Myocyte (in vitro differentiated cells): ENCODE measurements at regions not wholly inside any gene's neighbourhood (a gene's known extent, or its start where the extent isn't known, plus 50 kb on each side); places are given as distances from the start of the nearest gene placed in this dataset.
"Not testable (repeated sequence)": the region's sequence is repeated elsewhere in the genome, so short reads cannot be mapped to it uniquely, and the experiment has no call there.

Source experiments
- DNase-seq: peaks from one replicate; pipeline ENCODE4 v3.0.0-alpha.2; 2012; ENCODE audit warnings: low read depth

DNA sequence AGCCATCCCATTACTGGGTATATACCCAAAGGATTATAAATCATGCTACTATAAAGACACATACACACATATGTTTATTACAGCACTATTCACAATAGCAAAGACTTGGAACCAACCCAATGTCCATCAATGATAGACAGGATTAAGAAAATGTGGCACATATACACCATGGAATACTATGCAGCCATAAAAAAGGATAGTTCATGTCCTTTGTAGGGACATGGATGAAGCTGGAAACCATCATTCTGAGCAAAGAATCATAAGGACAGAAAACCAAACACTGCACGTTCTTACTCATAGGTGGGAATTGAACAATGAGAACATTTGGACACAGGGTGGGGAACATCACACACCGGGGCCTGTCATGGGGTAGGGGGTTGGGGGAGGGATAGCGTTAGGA is 60.3 kb upstream of the NMU start:
- DNase-seq, result not testable (repeated sequence)

DNA sequence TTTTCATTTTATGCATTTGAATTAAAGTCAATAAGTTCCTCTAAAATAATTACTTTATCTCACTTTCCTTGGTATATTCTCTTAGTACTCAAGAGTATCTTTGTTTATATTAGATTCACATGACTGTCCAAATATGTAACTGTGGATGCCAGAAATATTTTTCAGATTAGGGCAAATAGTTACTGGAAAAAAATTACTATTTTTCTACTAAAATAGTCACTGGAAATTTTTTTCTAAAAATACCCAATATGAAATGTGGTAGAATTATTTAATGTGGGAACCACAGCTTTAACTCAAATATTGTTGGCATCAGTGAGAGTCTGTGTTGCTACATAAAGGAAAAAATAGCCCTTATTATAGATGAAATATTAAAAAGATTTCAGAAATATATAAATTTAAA is 70.4 kb upstream of the NMU start:
- DNase-seq, result no peak

DNA sequence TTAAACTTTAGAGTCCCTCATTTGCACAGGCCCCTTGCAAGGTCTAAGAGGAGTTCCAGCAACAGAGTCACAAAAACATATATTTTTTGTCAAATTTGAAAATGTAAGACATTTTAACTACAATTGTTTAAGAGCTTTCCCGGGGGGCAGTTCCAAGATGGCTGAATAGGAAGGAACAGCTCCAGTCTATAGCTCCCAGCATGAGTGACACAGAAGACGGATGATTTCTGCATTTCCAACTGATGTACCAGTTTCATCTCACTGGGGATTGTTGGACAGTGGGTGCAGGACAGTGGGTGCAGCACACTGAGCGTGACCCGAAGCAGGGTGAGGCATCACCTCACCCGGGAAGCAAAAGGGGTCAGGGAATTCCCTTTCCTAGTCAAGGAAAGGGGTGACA is 71.4 kb upstream of the NMU start:
- DNase-seq, result no peak

DNA sequence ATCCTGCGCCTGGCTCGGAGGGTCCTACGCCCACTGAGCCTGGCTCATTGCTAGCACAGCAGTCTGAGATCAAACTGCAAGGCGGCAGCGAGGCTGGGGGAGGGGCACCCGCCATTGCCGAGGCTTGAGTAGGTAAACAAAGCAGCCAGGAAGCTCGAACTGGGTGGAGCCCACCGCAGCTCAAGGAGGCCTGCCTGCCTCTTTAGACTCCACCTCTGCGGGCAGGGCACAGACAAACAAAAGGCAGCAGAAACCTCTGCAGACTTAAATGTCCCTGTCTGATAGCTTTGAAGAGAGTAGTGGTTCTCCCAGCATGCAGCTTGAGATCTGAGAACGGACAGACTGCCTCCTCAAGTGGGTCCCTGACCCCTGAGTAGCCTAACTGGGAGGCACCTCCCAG is 71.9 kb upstream of the NMU start:
- DNase-seq, result not testable (repeated sequence)

DNA sequence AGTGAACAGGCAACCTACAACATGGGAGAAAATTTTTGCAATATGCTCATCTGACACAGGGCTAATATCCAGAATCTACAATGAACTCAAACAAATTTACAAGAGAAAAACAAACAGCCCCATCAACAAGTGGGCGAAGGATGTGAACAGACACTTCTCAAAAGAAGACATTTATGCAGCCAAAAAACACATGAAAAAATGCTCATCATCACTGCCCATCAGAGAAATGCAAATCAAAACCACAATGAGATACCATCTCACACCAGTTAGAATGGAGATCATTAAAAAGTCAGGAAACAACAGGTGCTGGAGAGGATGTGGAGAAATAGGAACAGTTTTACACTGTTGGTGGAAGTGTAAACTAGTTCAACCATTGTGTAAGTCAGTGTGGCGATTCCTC is 76.7 kb upstream of the NMU start:
- DNase-seq, result not testable (repeated sequence)

DNA sequence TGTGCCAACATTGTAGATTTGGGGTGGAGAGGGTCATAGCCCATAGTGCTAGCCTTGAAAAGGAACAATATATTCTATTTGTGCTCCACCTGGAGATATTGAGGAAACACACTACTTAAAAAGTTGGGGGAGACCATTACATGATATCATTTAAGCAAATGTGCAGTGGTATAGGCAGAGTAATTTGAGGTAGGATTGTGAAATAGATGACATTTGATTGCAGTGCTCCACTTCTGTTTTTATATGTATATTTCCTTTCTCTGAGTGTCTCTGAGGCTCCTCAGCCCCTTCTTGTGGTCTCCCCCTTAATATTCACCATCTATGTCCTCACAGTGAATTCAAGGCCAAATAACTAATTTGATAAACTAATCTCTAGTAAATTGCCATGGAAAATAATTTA is 85.6 kb upstream of the NMU start:
- no peak for DNase-seq

DNA sequence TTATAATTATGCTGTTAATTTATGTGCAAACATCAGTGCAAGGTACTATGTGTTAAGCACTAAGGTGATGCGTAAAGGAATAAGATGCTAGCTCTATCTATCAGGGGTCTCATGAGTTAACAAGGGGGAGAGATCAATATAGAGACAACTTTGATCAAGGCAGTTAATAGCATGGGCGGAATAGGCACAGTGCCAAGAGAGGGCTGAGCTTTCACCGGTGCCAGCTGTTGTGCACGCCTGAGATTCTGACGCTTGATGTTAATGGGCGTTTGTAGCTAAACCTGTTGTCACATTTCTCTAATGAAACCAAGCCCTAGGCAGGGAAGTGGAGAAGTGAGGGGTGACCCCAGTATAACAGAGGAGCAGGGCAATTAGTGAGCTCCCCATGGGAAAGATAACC is 86.0 kb upstream of the NMU start:
- DNase-seq, result no peak

DNA sequence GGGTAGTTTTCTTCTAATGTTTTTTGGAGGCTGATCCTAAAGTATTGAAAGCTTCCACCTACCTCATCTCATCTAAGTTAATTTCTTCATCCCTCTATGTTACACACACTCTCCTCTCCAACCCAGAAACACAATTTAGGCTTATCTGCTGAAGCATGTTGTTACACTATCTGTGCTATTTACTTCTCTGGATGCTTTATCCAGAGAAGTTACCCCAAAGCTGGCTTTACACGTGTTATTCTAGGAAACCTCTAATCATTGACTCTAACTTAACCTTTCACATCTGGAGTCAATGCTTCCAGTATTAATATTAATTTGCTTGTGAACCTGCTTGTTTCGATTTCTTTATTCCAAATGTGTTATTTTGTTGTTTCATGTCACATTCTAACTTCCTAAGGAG is 87.3 kb upstream of the NMU start:
- no peak for DNase-seq

DNA sequence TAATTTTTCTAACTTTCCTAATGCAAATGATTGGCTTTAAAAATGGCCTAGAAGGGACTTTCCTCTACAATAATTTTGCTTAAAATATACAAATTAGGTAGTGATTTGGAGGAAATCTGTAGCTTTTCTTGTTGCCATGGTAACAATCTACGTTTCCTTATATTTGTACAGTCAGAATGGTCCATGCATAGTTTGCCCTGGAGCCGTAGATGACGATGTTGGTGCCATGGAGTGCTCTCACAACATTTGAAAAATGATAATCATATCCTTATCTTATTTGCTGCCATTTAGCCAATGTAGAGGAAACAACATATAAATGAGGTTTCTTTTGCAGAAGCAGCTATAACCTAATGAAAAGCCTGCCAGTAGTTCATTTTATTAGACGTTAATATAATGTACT is 89.0 kb upstream of the NMU start:
- no peak for DNase-seq

DNA sequence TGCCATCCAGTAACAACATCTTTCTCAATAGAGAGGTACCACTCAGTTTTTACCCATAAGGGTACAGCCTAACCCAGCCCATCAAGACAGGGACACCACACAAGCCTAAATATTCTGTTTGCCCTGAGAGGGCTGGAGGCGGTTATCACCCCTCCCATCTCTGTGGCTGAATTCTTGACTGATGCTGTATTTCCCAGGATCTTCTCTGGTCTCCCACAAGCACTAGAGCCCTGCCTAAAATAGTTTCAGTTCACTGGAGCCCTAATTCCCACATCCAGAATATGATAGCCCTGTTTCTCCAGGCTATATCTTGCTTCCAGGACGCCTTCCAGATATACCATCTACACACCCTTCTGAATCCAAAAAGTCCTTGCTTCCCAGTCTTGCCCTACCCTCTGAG is 91.6 kb upstream of the NMU start:
- DNase-seq, result peak; percentile 91

DNA sequence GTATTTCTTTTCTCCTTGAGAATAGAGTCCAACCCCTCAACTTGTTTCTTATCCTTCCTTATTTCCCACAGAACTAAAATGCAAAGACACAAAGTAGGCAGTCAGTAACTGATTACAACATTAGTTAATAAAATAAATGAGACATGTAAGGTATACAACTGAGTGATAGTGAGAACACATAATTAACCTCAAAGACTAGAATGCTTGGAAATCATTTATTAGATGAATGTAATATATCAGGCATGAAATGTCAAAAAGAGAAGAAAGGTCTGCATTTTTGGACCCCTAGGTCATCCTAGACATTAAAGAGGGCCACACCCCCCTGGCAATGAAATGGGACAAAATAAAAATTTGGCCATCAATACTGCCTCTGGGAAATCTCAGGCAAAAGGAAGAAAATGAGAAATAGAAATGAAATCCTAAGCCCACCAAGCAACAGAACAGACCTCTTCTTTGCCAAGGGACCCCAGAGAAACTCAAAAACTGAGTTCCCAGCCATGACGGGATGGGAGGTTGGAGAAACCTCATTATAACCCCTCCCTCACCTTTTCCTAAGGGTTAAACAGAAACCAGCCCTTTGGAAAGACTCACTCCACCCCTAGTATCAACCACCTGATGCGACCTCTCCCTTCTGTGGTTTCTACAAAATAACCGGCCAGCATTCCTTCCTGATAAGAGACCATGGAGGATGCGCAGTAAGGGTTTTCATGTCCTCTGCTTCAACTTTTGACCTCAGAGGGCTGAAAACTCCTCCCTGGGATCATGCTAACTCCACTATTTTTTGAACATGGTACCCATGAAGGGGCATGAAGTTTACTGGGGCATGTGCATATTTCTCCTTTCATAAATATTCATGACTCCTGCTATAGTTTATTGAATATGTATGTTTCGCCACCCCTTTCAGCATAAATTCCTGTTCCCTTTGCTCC is 90.0 kb upstream of the EXOC1L start:
- DNase-seq, result peak; percentile 60

DNA sequence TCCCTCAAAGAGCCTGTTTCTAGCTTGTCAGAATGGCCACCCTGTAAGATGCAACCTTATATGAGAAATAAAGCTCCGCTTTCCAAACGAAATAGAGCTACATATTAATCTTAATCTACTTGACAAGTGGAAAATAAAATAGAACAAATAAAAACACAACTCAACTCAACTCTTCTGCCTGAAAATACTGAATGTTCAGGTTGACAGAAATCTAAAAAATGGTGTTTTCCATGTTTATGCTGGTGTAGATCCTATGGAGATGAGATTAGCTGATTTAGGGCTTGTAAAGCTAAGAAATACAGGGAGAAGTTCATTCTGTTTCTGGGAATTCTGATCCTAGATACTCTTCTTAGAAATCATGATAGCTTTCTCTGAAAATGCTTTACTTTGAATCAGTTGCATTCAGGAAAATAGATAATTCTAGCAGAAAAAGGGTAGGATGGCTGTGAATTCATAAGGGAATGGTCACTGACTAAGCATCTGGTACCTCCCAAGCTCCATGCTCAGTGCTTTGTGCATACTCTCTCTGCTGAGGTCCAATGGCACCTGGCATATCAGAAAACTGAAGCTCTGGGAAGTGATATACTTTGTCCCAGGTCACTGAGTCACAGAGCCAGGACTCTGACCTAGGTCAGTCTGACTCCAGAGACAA is 89.2 kb upstream of the EXOC1L start:
- no peak for DNase-seq

DNA sequence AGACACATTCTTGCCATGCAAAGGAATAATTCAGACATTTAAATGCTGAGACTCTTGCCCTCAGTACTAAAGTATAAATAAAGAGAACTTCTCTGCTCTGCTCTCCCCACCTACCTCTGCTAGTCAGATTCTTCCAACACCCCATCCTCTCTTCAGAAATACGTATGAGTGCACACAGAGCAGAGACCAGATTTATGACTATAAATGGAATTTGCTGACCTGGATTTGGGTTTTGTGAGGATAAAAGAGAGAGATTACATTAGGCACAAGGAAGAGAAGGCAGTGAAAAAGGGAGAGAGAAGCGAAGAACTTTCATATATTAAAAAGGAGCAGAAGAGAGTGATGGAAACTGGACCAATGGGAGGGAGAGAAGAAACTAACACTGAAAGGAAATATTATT is 87.6 kb upstream of the EXOC1L start:
- no peak for DNase-seq

DNA sequence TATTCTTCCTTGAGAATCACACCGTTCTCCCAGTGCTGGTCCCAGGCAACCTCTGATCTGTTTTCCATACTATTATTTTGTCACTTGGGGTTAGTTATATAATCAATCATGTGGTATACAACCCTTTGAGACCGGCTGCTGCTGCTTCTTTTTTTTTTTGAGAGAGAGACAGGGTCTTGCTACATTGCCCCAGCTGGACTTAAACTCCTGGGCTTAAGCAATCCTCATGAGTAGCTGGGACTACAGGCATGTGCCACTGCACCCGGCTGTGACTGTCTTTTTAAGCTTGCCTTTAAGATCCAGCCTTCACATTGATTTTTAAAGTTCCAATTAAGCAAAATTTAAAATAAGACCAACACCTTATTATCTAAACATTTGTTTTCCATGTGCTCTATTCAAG is 86.7 kb upstream of the EXOC1L start:
- DNase-seq, result no peak

DNA sequence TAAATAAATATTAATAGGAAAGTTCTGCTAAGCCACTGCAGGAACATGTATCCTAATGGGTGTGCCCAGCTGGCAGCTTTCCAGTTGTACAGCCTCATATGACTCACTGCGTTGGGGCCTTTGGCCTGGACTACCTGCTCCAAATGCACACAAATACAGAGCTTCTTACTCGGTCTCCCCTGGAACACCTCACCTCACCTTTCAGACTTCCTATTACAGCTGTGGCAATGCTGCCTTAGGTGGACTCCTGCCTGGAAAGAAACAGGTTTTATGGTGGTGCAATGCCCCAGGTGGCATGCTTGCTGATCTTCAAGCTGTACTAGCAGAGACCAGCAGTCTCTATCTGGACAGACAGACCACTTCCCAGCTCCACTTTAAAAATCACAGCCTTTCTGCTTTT is 85.7 kb upstream of the EXOC1L start:
- DNase-seq, result peak; percentile 52

DNA sequence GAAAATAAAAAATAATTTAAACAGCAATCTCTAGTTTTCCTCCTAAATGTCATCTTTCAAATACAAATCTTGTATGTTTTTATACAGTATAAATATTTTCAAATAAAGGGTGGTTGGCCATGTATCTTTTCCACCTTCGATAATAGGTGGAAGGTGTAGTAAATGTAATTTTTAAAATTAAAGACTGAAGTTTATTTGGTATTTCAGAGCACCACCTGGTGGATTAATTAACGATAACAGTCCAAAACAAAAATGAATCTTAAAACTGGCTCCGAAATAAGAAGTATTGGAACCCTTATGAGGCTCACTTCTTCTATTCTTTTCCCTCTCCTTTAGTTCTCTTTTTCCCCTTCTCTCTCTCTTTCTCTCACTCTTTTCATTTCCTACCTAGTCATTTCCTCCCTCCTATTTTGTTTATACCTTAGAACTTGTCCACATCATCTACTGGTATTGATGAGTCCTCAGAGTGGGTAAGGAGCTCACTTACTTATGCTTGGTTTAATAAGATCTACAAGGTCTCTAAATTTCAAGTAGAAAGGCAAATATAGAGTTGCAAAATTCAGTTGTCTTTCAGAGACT is 82.9 kb upstream of the EXOC1L start:
- DNase-seq, result no peak

DNA sequence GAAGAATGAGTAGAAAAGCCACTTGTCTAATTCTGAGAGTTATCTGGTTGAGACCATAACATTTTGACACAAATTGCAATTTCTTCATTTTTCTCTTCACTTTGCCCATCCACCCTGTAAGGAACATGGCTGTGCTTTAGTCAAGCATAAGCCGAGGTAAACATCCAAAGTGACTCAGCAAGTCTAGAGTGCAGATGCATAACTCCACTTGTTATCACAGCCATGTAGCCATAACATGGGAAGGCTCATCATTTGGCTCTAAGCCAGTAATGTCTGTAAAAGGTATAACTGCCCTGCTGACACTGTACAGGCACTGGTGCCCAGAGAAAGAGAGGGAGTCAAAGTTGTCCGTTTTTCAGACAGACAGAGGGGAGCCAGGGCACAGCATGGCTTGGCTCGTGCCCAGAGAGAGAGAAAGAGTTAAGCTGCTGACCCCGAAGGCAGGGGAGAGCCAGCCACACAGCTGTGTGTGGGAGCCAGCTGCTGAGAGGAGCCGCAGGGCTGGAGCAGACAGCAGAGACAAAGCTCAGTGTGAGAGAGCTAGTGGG is 76.9 kb upstream of the EXOC1L start:
- peak; percentile 44 for DNase-seq

DNA sequence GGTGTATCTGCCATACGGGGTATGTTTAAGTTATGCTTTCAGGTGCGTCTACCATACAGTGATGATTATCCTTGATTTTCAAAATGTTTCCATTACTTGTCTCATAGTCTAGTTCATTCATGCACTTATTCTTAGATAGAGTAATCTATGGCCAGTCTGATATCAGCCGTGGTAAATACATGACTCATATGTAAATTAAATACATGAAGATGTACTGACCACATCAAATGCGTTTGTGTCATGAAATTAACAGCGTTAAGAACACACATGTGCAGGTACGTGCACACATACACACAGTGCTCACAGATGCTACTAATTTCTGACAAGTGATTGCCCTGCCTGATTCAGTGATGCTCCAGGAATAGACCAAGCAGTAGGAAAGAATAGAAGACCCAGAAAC is 75.2 kb upstream of the EXOC1L start:
- DNase-seq, result no peak

DNA sequence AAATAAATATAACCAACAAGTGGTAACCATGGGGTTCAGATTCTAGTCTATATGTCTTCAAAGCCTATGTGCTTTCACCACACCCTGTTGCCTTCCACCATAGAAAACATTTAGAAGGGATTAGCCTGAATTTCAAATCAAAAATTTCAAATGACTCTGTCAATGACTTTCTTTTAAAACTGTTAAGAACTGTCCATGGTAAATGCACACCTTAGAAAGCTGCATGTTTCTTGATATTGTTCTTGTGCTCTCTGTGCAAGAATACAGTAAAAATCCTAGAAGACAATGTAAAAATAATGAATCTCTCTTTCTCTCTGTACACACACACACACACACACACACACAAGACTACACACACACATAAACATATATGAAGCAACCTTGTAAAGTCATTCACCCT is 74.6 kb upstream of the EXOC1L start:
- DNase-seq, result no peak

DNA sequence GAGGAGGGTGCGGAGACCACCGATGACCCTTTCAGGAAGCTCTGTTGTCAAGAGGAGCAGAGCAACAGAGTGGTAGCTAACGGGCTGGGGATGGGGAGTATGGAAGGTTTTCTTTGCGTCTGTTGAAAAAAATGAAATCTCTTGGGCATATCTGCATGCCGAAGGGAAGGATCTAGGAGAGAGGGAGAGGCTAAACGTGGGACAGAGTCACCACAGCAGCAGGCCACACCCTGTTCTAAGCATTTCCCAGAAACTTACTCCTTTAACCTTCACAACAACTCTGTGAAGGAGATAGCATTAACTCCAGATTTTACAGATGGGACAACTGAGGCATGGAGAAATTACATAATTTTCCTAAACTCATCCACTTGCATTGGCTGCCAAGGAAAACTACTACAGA is 71.8 kb upstream of the EXOC1L start:
- no peak for DNase-seq

DNA sequence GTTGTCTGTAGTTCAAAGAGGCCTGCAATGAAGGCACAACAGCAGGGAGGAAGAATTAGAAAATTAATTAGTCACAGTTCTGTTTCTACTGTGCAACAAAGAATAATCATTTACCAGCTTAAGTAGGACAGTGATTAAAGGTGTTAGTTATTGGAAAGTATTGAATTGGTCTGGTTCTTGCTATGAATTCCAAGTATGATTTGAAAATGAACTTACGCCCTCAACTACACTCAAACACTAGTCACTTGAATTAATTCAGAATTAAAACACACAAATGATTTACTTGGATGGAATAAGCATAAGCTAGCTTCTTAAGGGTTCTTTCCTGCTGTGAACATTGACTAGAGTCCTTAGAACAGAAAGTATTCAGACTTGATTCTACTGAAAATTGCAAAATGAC is 69.9 kb upstream of the EXOC1L start:
- DNase-seq, result no peak

DNA sequence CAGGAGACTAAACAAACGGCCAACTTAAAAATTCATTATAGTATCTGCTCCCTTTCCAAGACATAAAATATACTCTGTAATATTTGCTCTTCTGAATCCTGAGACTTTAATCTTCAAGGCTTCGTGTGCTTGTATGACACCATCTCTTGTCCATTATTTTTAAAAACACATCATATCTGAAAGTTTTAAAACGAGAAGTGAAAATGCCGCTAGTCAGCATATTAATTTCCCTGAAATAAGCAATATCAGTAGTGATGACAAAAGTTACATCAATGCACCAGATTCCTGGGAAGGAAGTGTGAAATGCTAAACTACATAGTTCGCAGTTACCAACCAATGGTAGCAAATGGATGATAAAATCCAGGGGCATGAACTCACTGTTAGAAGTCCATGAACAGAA is 66.8 kb upstream of the EXOC1L start:
- DNase-seq, result no peak
